HFF-Myc (cell line): ENCODE measurements at regions not wholly inside any gene's neighbourhood (a gene's known extent, or its start where the extent isn't known, plus 50 kb on each side); places are given as distances from the start of the nearest gene placed in this dataset.

Experiments
- DNase-seq: peaks from one replicate; pipeline ENCODE4 v3.0.0-alpha.2; 2011; ENCODE audit warnings: low read depth; ENCODE audit errors: extremely low read depth
- H3K4me3 ChIP-seq: replicated peaks from 2 replicates; pipeline ENCODE4 v1.5.1; 2011; ENCODE audit warnings: low read depth, mild to moderate bottlenecking, control low read depth, low read length
- CTCF ChIP-seq: IDR thresholded peaks from 2 replicates; pipeline ENCODE4 v1.5.1; 2012; ENCODE audit warnings: mild to moderate bottlenecking, low read depth, low read length, control low read depth; ENCODE audit errors: missing control alignments

- no peak overlapping the region for H3K4me3 ChIP-seq
- TF ChIP-seq CTCF = no peak
- no peak for DNase-seq
Observed at GRCh38 chr5:67509402-67510186, 313.0 kb upstream of the CD180 start.

- TF ChIP-seq CTCF = no peak
- no peak overlapping the region for H3K4me3 ChIP-seq
- no peak for DNase-seq
Observed at GRCh38 chr5:67506241-67506640, 309.6 kb upstream of the CD180 start.

- DNase-seq = no peak
- H3K4me3 ChIP-seq = no peak overlapping the region
- no peak for TF ChIP-seq CTCF
Observed at GRCh38 chr5:67502951-67503350, 306.4 kb upstream of the CD180 start.

GRCh38 chr5:67496051-67496450 is 299.5 kb upstream of the CD180 start:
- no peak overlapping the region for H3K4me3 ChIP-seq
- no peak for DNase-seq
- TF ChIP-seq CTCF = no peak

GRCh38 chr5:67495072-67495471 is 298.5 kb upstream of the CD180 start:
- no peak overlapping the region for H3K4me3 ChIP-seq
- no peak for TF ChIP-seq CTCF
- DNase-seq = no peak

- no peak for DNase-seq
- TF ChIP-seq CTCF = no peak
- H3K4me3 ChIP-seq = no peak overlapping the region
Observed at GRCh38 chr5:67494186-67494855, 297.7 kb upstream of the CD180 start.

GRCh38 chr5:67493676-67494075 is 297.1 kb upstream of the CD180 start:
- TF ChIP-seq CTCF = peak; percentile 20
- no peak for DNase-seq
- H3K4me3 ChIP-seq = no peak overlapping the region
